B cell (primary cell): ENCODE measurements at regions not wholly inside any gene's neighbourhood (a gene's known extent, or its start where the extent isn't known, plus 50 kb on each side); places are given as distances from the start of the nearest gene placed in this dataset.

Source experiments
- ATAC-seq: fragments of 200-7000 bp; cut with Tn5 transposase; one replicate; pipeline ENCODE4 v1.10.0; 2021; ENCODE audit warnings: low read depth, mild to moderate bottlenecking, moderate number of reproducible peaks, moderate library complexity
- CTCF ChIA-PET: fragments of 350-600 bp; sonication (Branson Sonifier 250); formaldehyde crosslinking; loops from one replicate; lab custom pipeline; 2021; ENCODE audit warnings: antibody characterized with exemption, inconsistent platforms; lab: Charles Lee
- POLR2A ChIA-PET: fragments of 350-600 bp; sonication (Branson Sonifier 250); formaldehyde crosslinking; loops from one replicate; lab custom pipeline; 2021; ENCODE audit warnings: antibody characterized with exemption; lab: Charles Lee
- DNase-seq: peaks from one replicate; pipeline ENCODE4 v3.0.0; 2013
- H2AFZ ChIP-seq: 2 replicates; pipeline ENCODE4 v1.6.1; 2012; ENCODE audit warnings: mild to moderate bottlenecking, low read depth, low read length; ENCODE audit not compliant: insufficient read depth, poor library complexity, severe bottlenecking
- H3K27ac ChIP-seq, 2 donors: 1 replicate in 1 of 2; 2 replicates in 1 of 2; pipeline ENCODE4 v1.5.1; 2012 to 2013; ENCODE audit warnings: low read length in 2 of 2, mild to moderate bottlenecking in 2 of 2, moderate library complexity in 1 of 2
- H3K27me3 ChIP-seq, 4 experiments: fragments of 200-600 bp in 1 of 4; sonication (generic) in 1 of 4; replicated peaks in 1 of 4; 1 replicate in 2 of 4; 2 replicates in 2 of 4; pipeline versions ENCODE4 v1.6.1 to v1.7.0; 2013 to 2016; ENCODE audit warnings: low read length in 3 of 4, mild to moderate bottlenecking in 2 of 4, mixed read lengths in 1 of 4, moderate library complexity in 1 of 4; ENCODE audit not compliant: insufficient read depth in 4 of 4, control insufficient read depth in 3 of 4; ENCODE audit errors: control extremely low read depth in 1 of 4
- H3K36me3 ChIP-seq, 2 experiments: replicated peaks in 1 of 2; 1 replicate in 1 of 2; 2 replicates in 1 of 2; pipeline versions ENCODE4 v1.6.1 to v1.7.1; 2013; ENCODE audit warnings: low read length in 1 of 2; ENCODE audit not compliant: insufficient read depth in 2 of 2, control insufficient read depth in 1 of 2; ENCODE audit errors: control extremely low read depth in 1 of 2, extremely low read depth in 1 of 2
- H3K4me1 ChIP-seq, 2 donors: fragments of 200-600 bp in 1 of 2; sonication (generic) in 1 of 2; 1 replicate in 1 of 2; 2 replicates in 1 of 2; pipeline versions ENCODE4 v1.5.1 to v1.6.1; 2013 to 2017; ENCODE audit warnings: low read length in 2 of 2; ENCODE audit not compliant: control insufficient read depth in 2 of 2, insufficient read depth in 2 of 2
- H3K4me2 ChIP-seq: replicated peaks from 2 replicates; pipeline ENCODE3; 2012; ENCODE audit warnings: mild to moderate bottlenecking, low read depth, low read length; ENCODE audit not compliant: poor library complexity, severe bottlenecking
- H3K4me3 ChIP-seq, 5 experiments: fragments of 200-600 bp in 1 of 5; sonication (generic) in 1 of 5; 1 replicate in 3 of 5; 2 replicates in 2 of 5; pipeline versions ENCODE4 v1.5.1 to v1.7.0; 2011 to 2016; ENCODE audit warnings: low read length in 4 of 5, mild to moderate bottlenecking in 4 of 5, low read depth in 2 of 5, control low read depth in 1 of 5, moderate library complexity in 1 of 5; ENCODE audit not compliant: insufficient read depth in 1 of 5; ENCODE audit errors: control extremely low read depth in 1 of 5, extremely low read depth in 1 of 5
- H3K79me2 ChIP-seq: fragments of 200-600 bp; sonication (generic); one replicate; pipeline ENCODE4 v1.6.0; 2016; ENCODE audit warnings: low read length; ENCODE audit not compliant: control insufficient read depth, insufficient read depth
- H3K9ac ChIP-seq: fragments of 200-600 bp; sonication (generic); 2 replicates; pipeline ENCODE4 v1.6.1; 2017; ENCODE audit warnings: mild to moderate bottlenecking, low read length, moderate library complexity
- H3K9me3 ChIP-seq, 3 donors: one replicate each; pipeline versions ENCODE4 v1.6.1 to v1.7.1; 2013; ENCODE audit warnings: low read length in 2 of 3; ENCODE audit not compliant: control insufficient read depth in 2 of 3, insufficient read depth in 1 of 3; ENCODE audit errors: control extremely low read depth in 1 of 3
- H4K20me1 ChIP-seq: 2 replicates; pipeline ENCODE4 v1.6.0; 2012; ENCODE audit warnings: mild to moderate bottlenecking, low read length; ENCODE audit not compliant: insufficient read depth, control insufficient read depth, poor library complexity, severe bottlenecking
- H3K27ac Mint-ChIP-seq: one replicate; pipeline ENCODE4 v1.8.0; 2021; ENCODE audit warnings: mixed read lengths
- H3K27me3 Mint-ChIP-seq: one replicate; pipeline ENCODE4 v1.8.0; 2021; ENCODE audit warnings: mixed read lengths
- H3K4me1 Mint-ChIP-seq: one replicate; pipeline ENCODE4 v1.8.0; 2021; ENCODE audit warnings: mixed read lengths
- H3K4me3 Mint-ChIP-seq: one replicate; pipeline ENCODE4 v1.8.0; 2021; ENCODE audit warnings: mixed read lengths
- H3K9me3 Mint-ChIP-seq: one replicate; pipeline ENCODE4 v1.8.0; 2022; ENCODE audit warnings: mixed read lengths; ENCODE audit not compliant: insufficient read depth
- EZH2 ChIP-seq: IDR thresholded peaks from 2 replicates; pipeline ENCODE4 v1.6.1; 2012; ENCODE audit warnings: borderline replicate concordance, low read depth, mild to moderate bottlenecking, moderate library complexity, low read length; ENCODE audit not compliant: insufficient read depth, poor library complexity, severe bottlenecking
- WGBS: methylation state at CpG from one replicate; pipeline ENCODE4 v1.1.5; 2013; ENCODE audit warnings: missing lambda C conversion rate; ENCODE audit not compliant: insufficient coverage; 5-methylcytosine and 5-hydroxymethylcytosine counted together
- intact Hi-C: fragments of 100-400 bp; cut with micrococcal nuclease; formaldehyde crosslinking; loops from one replicate; pipeline ENCODE4 v1.10.0; 2022
- TF ChIP-seq, protein P1 (sequence below): fragments of 200-600 bp; IDR thresholded peaks from one replicate; pipeline ENCODE4 v1.8.0; 2022; ENCODE audit warnings: antibody characterized with exemption, mild to moderate bottlenecking

DNA sequence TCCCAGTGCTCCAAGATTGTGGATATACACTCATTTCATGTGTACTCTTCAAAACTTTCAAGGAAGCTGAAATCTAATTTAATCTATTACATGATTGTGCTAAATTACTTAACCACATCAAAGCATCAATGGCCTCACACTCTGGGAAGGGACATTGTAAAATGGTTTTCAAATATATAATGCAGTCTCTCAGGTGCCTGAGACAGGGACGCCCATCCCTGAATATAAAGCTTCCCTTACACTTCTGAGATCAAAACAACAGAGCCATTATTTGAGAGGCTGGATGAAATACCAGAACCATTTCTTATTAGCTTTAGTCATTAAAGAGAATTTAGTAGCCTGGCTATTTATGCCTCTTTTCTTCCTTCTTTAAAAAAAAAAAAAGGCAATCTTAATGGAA is 259.2 kb upstream of the NFIA start:
- no peak overlapping the region for H3K4me3 Mint-ChIP-seq
- intact Hi-C loops, result no loop called here
- DNase-seq (no peak), ATAC-seq (no peak)
- H3K27ac Mint-ChIP-seq, result no peak overlapping the region
- TF ChIP-seq EZH2, result no peak
- TF ChIP-seq, protein P1, sequence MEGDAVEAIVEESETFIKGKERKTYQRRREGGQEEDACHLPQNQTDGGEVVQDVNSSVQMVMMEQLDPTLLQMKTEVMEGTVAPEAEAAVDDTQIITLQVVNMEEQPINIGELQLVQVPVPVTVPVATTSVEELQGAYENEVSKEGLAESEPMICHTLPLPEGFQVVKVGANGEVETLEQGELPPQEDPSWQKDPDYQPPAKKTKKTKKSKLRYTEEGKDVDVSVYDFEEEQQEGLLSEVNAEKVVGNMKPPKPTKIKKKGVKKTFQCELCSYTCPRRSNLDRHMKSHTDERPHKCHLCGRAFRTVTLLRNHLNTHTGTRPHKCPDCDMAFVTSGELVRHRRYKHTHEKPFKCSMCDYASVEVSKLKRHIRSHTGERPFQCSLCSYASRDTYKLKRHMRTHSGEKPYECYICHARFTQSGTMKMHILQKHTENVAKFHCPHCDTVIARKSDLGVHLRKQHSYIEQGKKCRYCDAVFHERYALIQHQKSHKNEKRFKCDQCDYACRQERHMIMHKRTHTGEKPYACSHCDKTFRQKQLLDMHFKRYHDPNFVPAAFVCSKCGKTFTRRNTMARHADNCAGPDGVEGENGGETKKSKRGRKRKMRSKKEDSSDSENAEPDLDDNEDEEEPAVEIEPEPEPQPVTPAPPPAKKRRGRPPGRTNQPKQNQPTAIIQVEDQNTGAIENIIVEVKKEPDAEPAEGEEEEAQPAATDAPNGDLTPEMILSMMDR, result no peak
- H3K27me3 Mint-ChIP-seq, result no peaks in the 10 kb centered on the region
- Histone ChIP-seq H3K9me3 (peaks cover 0 to 4% (median 0%) of the 10 kb centered on the region in 3 donors), H3K27ac (no peak overlapping the region), H3K36me3 (no peaks in the 10 kb centered on the region), H3K4me2 (no peak overlapping the region), H4K20me1 (no peaks in the 10 kb centered on the region), H2AFZ (no peak overlapping the region), H3K4me1 (no peaks in the 10 kb centered on the region), H3K27me3 (no peaks in the 10 kb centered on the region), H3K9ac (no peak overlapping the region), H3K4me3 (no peak overlapping the region), H3K79me2 (no peaks in the 10 kb centered on the region)
- ChIA-PET POLR2A (no interaction called here), CTCF (interaction anchor here (0.7 kb wide), 1 partner anchor 402 kb away, joined by 4 read pairs; no protein-coding TSS in a partner anchor)
- WGBS, result no CpG with 5 or more reads among the region's 1 CpG
- peaks cover 3% of the 10 kb centered on the region for H3K9me3 Mint-ChIP-seq
- no peaks in the 10 kb centered on the region for H3K4me1 Mint-ChIP-seq

DNA sequence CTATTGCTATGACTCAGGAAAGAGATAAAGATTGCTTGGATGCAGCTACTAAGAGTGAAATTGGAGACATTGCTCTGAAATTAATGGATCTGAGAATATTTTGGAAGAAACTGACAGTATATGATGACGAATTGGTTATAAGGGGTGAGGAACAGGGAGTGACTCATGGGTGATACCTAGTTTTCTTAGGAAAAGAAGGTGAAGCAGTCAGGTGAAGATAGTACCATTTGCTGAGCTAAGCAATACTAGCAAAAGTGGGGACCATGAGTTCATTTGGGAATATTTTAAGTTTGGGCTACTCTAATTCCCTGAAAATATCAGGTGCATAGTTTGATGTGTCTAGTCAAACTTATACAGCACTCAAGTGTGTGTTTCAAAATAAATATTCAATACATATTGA is 260.1 kb upstream of the NFIA start:
- no peaks in the 10 kb centered on the region for H4K20me1 ChIP-seq
- no peak overlapping the region for H3K4me3 Mint-ChIP-seq
- no peak overlapping the region for H3K9ac ChIP-seq
- H3K4me1 ChIP-seq, result no peaks in the 10 kb centered on the region
- no peak overlapping the region for H3K4me3 ChIP-seq
- 69% methylated on average over 1 of the region's 1 CpG for WGBS
- H3K27me3 ChIP-seq, result no peaks in the 10 kb centered on the region
- no peaks in the 10 kb centered on the region for H3K4me1 Mint-ChIP-seq
- H2AFZ ChIP-seq, result no peak overlapping the region
- ChIA-PET POLR2A (no interaction called here), CTCF (no interaction called here)
- H3K36me3 ChIP-seq, result no peaks in the 10 kb centered on the region
- TF ChIP-seq, protein P1, result no peak
- no peak for TF ChIP-seq EZH2
- no peak overlapping the region for H3K27ac Mint-ChIP-seq
- peaks cover 3% of the 10 kb centered on the region for H3K9me3 Mint-ChIP-seq
- H3K9me3 ChIP-seq, result peaks cover 0 to 4% (median 0%) of the 10 kb centered on the region in 3 donors
- H3K79me2 ChIP-seq, result no peaks in the 10 kb centered on the region
- intact Hi-C loops, result no loop called here
- H3K27ac ChIP-seq, result no peak overlapping the region
- ATAC-seq (no peak), DNase-seq (no peak)
- H3K27me3 Mint-ChIP-seq, result no peaks in the 10 kb centered on the region
- no peak overlapping the region for H3K4me2 ChIP-seq
